GM18868 (cell line): ENCODE measurements at regions not wholly inside any gene's neighbourhood (a gene's known extent, or its start where the extent isn't known, plus 50 kb on each side); places are given as distances from the start of the nearest gene placed in this dataset.

Source experiments
- ATAC-seq: cut with Tn5 transposase; IDR thresholded peaks from one replicate; pipeline ENCODE4 v1.9.1; 2021; ENCODE audit warnings: mild to moderate bottlenecking, moderate library complexity; ENCODE audit not compliant: unreplicated experiment

DNA sequence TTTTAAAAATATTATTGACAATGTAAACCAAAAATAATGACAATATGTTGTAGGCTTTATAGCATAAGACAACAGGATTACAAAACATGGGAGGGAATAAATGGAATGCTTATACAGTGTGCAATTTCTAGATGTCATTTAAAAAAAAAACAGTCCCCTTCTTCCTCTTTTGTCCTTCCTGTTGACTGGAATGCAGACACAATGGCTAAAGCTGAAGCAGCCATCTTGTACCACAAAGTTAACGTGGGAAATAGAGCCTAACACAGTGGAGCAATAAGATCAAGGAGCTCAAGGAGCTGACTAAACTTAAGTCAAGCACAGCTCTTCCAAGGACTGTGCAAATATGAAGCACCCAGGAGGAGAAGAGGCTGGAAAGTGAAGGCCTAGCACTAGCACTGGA is 208.1 kb downstream of the ARHGAP12 start:
- no peak for ATAC-seq

DNA sequence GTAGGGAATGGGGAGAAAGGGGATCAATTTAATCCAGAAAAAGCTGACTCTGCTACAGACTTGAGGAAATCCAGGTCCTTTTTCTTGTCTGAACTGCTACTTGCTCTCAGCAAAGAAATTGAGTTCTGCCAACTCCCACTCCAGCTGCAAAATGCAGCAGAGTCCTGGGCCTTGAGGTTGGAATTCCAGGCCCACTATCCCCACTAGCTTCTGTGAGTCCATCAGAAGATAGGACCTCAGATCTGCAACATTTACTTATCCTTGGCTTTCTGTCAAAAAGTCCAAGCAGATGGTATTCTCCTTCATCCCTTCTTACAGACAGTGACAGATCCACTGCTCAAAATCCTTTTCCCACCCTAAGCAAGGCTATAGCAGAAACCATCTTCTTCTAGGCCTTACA is 219.2 kb downstream of the ARHGAP12 start:
- no peak for ATAC-seq

DNA sequence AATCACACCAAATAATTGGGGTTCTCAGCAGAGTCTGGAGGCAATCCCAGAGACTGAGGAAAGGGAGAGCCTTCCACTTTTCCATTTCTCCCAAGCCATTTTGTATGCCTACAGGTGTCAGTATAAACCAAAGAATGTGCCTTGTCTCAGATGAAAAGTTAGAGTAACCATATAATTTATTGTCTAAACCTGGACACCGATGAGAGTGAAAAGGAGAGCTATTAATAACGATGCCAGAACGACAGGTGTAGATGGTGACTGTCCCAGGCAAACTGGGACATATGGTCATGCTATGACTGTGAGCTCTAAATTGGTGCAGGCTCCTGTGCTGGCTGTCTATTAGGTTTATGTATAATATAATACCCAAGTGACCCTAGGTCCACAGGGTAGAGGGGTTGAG is 219.6 kb downstream of the ARHGAP12 start:
- ATAC-seq, result no peak

DNA sequence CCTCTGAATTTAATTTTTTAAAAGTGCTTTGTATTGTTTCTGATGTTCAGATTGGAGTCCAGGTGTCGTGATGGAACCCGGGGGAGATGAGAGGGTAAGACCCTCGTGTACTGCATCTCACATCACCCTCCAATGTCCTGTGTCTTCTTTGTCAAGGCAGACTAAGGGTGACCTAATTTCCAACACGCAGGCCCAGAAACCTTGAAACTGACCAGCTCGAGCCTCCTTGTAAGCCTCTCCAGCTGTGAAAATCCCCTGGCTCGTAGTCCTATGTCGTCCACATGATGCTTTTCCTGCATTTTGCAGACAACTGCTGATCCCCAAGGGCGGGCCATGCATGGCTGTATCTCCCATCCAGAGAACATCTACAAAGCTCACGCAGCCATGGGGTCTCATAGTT is 220.2 kb downstream of the ARHGAP12 start:
- ATAC-seq, result no peak

DNA sequence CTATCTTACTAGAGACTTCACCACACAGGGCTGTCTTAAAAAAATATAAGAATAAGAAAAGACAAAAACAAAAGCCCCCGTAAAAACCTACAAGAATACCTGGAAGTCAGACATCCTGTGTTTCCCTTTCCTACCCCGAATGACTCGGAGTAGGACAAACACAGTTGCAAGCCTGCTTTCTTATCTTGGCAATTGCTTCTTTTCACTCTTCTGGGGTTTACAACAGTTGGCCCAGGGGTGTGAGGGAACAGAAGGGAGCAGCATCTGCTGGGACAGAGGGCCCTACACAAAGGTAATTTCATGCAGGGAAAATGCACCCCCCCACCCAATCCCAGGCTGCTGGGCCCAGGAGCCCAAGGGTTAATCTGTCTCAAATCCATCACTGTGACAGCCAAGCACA is 220.6 kb downstream of the ARHGAP12 start:
- ATAC-seq, result peak; percentile 6

DNA sequence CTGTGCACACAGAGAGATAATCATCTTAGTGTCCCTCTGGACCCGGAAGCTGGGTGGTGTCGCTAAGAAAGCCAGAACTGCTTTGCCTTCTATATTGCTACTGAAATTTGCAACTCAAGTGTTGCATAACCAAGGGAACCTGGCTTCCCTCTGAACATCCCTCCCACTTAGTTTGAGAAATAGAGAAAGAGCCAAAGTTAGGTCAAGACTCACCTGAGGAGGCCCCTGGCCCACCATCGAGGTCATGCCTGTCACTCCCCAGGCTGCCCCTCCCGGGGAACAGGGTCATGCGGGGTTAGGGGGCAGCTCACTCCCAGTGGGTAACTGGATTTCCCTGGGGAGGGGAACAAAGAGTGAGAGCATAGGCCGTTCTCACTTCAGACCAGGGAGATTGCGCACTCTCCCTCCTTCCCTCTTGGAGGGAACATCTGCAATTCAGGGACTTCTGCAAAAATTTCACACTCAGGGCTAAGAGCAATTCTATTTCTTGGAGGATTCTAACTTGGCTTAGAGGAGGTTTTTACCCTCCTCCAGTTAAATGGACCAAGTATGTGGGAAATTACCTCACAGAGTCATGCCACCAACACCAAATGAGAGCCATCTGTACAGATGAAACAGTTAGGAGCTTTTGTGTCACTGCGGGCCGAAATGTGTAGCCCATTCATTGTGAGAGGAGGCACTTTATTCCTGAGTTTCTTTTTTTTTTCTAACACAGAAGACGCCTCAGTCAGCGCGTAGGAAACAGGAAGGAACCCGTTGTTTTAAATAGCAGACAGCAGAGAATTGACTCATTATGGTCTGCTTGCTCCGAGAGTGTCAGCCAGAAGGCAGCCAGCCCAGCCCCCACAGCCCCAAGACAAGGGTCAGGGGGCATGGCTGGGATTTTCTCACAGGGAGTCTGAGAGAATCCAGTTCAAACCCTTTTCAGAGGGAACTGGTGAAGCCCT is 221.3 kb downstream of the ARHGAP12 start:
- peak; percentile 89 for ATAC-seq

DNA sequence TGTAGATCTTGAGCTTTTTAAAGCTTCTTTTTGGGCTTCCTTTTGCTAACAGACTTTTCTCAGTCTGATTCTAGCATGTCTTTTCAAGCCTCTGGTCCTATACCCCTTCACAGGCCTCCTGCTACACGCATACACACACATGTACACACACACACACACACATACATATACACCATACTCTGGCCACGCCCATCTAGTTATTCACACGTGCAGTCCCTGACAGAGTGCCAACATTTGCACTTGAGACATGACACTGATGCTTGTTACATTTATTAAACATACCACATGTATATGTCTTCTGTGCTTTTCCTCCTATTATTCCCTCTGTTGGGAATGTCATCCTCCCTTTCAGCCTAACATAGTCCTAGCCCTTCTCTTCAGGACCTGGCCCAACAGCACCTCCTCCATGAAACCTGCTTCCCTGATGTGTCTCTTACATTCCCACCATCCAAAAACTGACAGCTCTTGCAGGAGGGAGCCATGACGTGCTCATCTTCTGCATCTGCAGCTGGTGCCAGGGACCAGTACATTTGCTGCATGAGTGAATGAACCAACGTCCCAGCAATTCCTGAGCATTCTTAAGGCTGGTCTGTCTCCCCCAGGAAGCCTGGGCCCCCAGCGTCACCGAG is 222.1 kb downstream of the ARHGAP12 start:
- ATAC-seq, result no peak

DNA sequence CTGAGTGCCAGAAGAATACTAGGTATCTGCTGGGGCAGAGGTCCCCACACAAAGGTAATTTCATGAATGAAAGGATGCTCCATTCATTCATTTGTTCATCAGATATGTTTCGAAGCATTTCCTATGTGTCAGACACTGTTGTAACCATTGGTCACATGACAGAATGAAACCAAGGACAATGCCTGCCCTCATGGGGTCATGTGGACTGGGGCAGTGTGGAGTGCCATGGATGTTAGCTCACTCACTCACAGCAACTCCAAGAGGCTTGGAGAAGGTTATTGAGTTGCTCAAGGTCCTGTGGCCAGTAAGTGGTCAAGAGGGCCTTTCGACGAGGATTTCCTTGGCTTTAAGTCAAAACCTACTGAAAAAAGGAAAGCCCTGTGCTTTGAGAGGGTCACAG is 223.5 kb downstream of the ARHGAP12 start:
- no peak for ATAC-seq

DNA sequence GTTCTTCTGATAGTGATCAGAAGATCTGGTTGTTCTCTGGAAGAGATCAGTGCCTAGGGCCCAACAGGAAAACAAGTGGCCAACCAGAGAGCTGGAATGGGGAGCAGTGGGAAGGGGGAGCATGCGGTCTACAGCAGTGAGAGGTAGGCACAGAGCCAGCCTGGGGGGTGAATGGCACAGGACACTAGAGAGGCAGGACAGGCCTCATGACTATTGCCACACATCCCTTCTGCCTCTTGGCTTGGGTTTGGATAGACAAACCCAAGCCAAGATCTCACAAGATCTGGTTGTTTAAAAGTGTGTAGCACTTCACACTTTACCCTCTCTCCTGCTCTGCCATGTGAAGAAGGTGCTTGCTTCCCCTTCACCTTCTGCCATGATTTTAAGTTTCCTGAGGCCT is 224.4 kb downstream of the ARHGAP12 start:
- ATAC-seq, result no peak

DNA sequence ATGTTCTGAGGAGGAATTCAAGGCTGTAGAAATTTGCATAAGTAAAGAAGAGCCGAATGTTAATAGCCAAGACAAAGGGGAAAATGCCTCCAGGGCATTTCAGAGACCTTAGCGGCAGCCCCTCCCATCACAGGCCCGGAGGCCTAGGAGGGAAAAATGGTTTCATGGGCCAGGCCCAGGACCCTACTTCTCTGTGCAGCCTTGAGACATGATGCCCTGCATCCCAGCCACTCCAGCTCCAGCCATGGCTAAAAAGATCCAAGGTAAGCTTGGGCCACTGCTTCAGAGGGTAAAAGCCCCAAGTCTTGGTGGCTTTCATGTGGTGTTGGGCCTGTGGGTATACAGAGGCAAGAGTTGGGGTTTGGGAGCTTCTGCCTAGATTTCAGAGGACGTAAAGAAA is 225.7 kb downstream of the ARHGAP12 start:
- no peak for ATAC-seq

DNA sequence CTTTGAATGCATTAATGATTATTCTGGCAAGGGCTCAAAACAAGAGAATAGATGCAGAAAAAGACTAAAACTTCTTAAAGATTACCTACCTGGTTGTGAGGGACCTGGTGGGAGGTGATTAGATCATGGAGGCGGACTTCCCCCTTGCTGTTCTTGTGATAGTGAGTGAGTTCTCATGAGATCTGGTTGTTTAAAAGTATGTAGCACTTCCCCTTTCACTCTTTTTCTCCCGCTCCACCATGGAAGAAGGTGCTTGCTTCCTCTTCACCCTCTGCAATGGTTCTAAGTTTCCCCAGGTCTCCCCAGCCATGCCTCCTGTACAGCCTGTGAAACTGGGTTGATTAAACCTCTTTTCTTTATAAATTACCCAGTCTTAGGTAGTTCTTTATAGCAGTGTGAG is 226.6 kb downstream of the ARHGAP12 start:
- ATAC-seq, result peak; percentile 62

DNA sequence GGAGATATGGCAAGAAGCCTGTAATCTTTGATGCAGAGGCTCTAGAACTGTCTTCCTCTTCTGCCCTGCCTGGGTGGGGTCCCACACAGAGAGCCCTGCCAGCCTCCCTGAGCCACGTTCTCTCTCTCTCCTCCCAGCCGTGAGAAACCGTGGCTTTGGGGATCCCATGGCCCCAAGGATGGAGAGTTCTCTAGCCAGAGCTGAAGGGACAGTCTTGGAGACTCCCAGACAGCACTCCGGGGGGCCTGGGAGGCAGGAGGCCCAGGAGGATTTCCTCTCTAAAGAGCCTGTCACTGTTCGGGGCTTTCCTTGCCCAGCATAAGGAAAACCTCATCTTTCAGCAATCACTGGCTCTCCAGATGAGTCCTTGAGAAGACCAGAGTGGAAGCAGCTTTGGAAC is 227.1 kb downstream of the ARHGAP12 start:
- peak; percentile 23 for ATAC-seq

DNA sequence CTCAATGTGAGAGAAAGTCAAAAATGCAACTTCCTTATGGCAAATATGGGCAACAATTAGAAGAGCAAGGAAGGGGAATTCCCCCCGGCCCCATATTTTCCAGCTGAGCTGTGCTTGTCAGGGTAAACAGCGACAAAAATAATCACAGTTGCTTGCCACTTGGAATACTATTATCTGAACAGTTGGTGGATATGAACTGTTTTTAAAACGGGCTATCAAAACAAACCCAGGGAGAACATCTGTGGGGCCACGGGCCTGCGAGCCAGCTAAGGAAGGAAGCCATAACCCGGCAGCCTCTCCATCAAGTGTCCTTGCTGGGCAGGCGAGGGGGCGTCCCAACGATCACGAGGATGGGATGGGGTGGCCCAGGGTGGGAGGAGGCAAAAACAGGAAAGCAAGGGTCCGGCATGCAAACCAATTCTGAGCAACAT is 228.4 kb downstream of the ARHGAP12 start:
- no peak for ATAC-seq

DNA sequence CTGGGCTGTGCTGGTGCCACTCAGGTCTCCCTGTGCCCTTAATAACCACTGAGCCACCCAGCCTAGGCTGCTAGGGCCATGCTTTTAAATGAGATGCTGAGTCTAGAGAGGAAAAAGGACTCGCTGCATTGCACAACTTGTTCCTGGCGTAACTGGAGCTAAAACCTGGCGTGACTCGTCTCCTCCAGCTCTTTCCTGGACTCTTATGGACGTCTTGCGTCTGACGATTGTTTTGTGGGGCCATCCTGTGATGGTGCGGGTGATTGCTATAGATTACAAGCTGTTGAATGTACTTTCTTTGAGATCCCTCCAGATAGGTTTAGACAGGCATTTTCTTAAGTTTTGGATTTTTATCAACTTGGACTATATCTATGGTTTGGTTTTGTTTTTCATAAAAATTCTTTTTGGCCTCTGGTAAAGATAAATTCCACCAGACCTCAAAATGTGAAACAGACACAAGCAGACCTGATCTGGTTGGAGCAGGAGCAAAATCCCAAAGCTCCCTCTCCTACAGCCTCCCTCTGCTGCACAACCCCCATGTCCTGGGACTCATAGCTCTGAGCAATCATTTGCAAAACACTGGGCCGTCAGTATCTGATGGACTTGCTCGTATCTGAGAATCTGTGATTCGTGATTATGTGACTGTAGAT is 230.3 kb downstream of the ARHGAP12 start:
- no peak for ATAC-seq

DNA sequence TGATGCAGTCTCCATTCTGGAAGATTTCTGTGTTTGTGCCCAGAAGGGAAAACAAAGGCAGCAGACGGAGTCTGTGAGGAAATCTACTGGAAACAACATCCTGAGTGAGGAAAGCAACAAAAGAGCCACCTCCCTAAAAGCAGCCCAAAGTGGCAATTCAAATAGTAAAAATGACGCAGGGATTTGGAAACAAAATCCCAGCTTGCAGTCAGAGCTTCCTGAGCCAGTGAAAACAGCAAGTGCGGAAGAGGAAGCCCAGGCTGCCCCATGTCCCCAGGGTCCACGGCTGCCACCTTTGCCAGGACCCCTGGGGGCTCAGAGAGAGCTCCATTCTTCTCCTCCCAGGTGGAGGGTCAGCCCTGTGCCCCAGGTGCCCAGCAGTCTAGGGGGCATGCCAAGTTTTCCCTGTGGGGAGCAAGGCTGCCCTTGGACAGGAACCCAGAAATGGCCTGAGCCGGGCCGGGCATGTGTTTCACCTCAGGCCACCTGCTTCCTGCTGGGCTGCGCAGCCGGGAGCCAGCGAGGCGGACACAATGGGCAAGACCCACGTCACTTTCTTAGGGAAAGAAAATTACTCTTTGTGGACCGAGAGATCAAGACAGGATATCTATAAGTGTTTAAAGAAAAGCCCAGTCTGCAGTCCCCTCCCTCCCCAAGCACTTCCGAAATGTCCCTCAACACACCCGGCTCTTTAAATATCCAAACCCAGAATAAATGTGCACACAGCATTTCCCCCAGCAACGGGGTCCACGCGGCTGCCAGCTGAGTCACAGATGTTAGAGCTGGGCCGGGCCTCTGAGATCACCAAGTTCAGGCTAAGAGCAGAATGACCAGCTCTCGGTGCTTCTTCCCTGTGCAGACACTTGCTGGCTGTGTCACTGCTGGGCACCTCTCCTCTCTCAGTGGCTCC is 231.1 kb downstream of the ARHGAP12 start:
- no peak for ATAC-seq

DNA sequence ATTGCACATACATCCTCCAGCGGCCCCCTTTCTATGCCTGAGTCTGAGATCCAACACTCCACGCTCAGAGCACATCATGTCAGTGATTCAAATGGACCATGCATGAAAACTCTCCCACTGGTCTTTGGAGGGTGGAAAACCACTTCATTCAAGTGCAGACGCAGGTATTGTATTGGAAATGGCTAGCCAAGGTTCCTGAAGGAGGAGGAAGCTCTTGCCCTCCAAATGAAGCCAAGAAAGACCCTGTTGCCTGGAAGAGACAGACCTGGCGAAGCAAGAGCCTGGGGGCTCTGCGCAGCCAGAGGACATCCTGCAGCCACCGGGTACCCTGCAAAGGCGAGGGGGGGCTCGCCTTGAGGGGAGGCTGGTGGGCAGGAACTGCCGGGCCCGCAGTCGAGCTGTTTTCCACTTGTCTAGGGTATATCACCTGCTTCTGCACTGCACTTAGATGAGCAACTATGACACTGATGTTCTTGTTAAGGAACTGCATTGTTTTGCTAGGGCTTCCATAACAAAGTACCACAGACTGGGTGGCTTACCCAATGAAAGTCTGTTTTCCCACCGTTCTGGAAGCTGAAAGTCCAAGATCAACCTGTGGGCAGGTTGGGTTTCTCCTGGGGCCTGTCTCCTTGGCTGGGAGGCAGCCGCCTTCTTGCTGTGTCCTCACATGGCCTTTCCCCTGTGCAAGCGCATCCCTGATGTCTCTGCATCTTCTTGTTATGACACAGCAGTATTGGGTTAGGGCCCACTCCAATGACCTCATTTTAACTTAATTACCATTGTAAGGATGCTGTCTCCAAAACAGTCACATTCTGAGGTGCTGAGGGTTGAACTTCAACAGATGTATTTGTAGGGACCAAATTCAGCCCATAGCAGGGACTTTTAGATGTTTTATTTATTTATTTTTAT is 233.4 kb downstream of the ARHGAP12 start:
- ATAC-seq, result no peak

DNA sequence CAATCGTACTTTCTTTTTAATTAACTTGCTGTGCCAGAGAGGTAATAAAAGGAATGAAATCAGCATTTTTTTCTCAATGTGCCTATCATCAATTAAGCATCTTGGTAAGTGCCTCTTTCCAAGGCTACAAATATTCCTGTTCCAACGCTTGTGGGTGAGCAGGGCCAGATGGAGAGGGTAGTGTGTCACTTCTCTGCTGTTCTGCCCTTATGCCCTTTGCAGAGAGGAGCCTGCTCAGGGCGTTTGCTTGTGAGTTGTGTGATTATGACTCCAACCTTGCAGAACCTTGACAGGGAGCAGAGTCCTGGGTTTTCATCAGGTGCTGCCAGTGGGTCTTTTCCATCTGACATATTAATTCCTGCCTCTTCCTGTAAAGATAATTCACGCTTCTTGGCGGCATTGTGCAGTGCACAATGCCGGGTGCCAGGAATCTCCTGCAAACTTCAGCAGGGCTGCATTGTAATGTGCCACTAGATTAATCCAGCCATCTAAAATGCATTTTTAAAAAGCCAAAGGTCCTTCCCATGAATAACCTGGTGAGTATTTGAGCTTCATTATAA is 234.4 kb downstream of the ARHGAP12 start:
- ATAC-seq, result no peak

DNA sequence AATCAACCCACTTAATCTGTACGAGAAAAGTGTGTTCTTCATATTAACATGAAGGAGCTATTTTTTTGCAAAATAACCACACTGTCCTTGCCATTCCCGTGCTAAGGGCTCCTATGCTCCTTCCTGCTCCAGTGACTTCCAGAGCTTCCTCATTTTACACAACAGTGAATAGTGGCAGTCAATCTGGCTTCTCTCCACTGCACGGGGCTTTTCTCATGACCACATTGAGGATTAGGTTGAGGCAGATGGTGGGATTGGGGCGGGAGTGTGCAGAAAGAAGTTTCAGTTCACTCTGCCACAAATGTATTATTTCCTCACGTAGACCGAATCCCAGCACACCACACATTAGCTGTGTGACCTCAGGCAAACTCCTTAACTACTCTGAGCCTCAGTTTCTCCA is 235.1 kb downstream of the ARHGAP12 start:
- no peak for ATAC-seq

DNA sequence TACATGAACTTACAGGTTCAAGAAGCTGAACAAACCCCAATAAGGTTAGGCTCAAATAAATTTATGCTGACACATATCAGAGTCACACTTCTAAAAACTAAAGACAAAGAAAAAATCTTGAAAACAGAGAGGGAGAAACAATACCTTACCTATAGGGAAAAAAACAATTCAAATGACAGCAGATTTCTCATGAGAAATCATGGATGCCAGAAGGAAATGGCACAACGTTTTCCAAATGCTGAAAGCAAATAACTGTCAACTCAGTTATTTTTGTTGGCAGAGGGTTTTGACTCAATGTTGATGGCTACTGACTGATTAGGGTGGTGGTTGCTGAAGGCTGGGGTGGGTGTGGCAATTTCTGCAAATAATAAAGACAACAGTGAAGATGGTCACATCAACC is 239.4 kb downstream of the ARHGAP12 start:
- no peak for ATAC-seq
